SK-N-SH treated with all-trans-retinoic acid at 6 μM for 48 hours (cell line): ENCODE measurements at regions not wholly inside any gene's neighbourhood (a gene's known extent, or its start where the extent isn't known, plus 50 kb on each side); places are given as distances from the start of the nearest gene placed in this dataset.

ENCODE experiments used
- CREB5 ChIP-seq: fragments of 250-450 bp; sonication (Bioruptor Pico); IDR thresholded peaks from 2 replicates; pipeline ENCODE4 v1.5.1; 2020; ENCODE audit warnings: low read depth, mild to moderate bottlenecking, moderate library complexity
- CSDC2 ChIP-seq: fragments of 250-450 bp; sonication (Bioruptor Pico); IDR thresholded peaks from 2 replicates; pipeline ENCODE4 v1.5.0; 2020; ENCODE audit warnings: mild to moderate bottlenecking, moderate library complexity
- ESRRG ChIP-seq: fragments of 250-450 bp; sonication (Bioruptor Pico); IDR thresholded peaks from 2 replicates; pipeline ENCODE4 v1.6.1; 2021; ENCODE audit warnings: mild to moderate bottlenecking
- ISL1 ChIP-seq: fragments of 250-450 bp; sonication (Bioruptor Pico); IDR thresholded peaks from 2 replicates; pipeline ENCODE4 v2.1.2; 2022; ENCODE audit warnings: mild to moderate bottlenecking, moderate library complexity
- RARB ChIP-seq: fragments of 250-450 bp; sonication (Bioruptor Pico); IDR thresholded peaks from 2 replicates; pipeline ENCODE4 v1.8.0; 2021; ENCODE audit warnings: mild to moderate bottlenecking, moderate library complexity
- ZFP3 ChIP-seq: fragments of 250-450 bp; sonication (Bioruptor Pico); IDR thresholded peaks from 2 replicates; pipeline ENCODE4 v1.5.0; 2020; ENCODE audit warnings: mild to moderate bottlenecking, moderate library complexity
- ZNF565 ChIP-seq: fragments of 450-650 bp; formaldehyde crosslinking; conservative IDR thresholded peaks from 2 replicates; pipeline ENCODE4 v1.5.0; 2020; ENCODE audit warnings: low read depth, mild to moderate bottlenecking, moderate library complexity

- TF ChIP-seq ZNF565 (no peak), ZFP3 (CRISPR knock-in tag) (no peak), RARB (no peak), CSDC2 (CRISPR knock-in tag) (no peak), ISL1 (no peak), CREB5 (no peak), ESRRG (CRISPR knock-in tag) (no peak)
Observed at GRCh38 chr9:607417-607816, 234.1 kb upstream of the DMRT1 start.
